NCI-H774 (cell line): ENCODE measurements at regions not wholly inside any gene's neighbourhood (a gene's known extent, or its start where the extent isn't known, plus 50 kb on each side); places are given as distances from the start of the nearest gene placed in this dataset.
"Not testable (repeated sequence)": the region's sequence is repeated elsewhere in the genome, so short reads cannot be mapped to it uniquely, and the experiment has no call there.

Experiments
- DNase-seq: peaks from one replicate; lab custom pipeline; 2025; lab: John Stamatoyannopoulos, UW

DNA sequence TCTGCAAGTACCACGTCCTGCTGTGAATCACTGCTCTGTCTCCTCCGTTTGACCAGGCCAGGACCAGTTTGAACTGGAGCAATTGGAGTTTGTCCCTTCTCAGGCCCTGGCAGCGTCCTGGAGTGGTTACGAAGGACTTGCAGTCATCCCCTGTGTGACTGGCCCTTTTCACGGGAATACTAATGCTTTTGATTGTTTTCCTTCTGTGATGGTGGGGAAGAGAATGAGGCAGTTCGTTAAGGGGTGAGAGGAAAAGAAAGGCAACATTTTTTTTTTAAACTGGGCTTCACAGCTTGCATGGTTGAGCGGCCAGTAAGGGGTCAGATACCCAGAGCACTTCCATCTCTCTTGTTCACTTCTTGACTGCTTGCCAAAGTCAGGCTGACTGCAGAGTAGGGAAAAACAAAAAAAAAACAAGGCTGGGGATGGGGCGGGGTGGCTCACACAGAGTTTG, 153.5 kb upstream of the STK32A start:
- no peak for DNase-seq

DNA sequence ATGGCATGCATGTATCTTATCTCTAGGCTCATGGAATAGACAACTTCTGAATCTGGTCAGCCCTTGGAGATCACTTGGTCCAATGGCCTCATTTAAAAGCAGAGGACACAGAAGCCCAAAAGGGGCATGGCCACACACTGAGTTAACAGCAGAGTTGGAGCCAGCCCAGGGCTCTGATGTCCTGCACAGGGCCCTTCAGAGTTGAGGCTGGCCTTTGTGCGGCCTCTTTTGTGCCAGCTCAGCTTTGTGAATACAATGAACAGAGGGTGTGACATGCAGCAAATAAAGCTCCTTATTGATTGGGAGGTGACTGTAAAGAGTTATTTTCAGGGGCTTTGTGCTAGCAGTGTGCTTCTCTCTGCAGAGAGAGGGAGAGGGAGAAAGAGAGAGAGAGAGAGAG, 150.1 kb upstream of the STK32A start:
- DNase-seq, result no peak

DNA sequence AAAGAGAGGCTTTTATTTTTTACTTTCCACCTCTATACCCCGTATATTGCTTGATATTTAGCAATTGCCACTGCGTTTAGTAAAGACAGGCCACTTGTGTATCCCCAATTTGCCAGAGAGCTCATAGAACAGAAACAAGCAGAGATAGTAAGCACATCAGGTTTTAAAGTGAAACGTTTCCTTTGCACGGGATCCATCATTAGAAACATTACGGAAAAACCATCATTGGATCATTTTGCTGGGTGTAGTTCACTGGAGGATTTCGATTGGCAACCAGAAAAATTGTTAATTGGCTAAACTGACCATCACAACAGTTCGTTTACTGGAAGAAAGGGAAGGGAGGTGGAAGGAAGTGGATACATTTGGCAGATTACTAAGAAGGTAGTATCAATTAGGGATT, 149.4 kb upstream of the STK32A start:
- DNase-seq, result no peak

DNA sequence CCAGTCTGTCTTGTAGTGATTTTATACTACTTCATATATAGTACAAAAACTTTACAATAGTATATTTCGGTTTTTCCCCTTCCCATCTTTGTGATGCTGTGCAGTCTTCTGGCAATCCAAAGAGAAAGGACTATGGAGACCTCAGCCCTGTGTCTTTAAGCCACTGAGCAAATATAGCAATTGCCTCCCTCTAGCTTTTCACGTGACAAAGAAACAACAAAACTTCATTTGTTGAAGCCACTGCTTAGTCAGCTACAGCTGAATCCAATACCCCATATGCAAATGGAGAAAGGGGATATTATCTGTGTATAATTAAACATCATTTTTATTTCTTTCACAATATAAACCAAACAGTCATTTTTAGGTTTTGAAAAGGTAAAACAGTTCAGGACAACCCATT, 142.8 kb upstream of the STK32A start:
- no peak for DNase-seq

DNA sequence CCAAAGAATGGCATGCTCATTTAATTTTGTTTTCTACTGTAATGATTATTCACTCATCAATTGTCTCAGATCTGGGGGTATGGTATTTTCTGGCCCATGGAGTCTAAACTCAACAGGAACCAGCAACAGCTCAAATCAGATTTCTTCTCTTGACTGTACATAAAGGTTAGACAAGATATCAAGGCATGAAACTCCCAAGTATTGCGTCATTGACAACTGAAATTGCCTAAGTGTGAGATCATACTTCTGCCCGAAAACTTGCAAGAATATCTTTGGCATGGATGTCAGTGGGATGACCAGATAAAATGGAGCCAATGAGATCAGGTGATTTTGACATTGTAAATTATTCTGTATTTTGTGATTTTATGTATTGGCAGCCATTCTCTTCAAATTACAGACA, 141.7 kb upstream of the STK32A start:
- no peak for DNase-seq

DNA sequence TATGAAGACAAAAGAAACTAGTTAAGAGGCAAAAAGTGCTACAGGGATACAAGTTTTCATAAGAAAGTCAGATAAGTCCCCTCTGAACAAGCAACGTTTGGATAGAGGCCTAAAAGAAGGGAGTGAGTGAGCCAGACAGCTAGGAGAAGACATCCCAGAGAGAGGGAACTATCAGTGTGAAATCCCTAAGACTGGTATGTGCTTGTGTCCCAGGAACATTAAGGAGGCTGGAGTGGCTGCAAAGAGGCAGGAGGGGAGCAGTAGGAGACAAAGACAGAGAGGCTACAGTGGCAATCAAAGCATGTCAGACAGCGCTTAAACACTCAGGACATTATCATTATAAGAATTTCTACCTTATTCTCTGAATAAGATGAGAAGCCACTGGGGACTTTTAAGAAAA, 139.1 kb upstream of the STK32A start:
- DNase-seq, result no peak

DNA sequence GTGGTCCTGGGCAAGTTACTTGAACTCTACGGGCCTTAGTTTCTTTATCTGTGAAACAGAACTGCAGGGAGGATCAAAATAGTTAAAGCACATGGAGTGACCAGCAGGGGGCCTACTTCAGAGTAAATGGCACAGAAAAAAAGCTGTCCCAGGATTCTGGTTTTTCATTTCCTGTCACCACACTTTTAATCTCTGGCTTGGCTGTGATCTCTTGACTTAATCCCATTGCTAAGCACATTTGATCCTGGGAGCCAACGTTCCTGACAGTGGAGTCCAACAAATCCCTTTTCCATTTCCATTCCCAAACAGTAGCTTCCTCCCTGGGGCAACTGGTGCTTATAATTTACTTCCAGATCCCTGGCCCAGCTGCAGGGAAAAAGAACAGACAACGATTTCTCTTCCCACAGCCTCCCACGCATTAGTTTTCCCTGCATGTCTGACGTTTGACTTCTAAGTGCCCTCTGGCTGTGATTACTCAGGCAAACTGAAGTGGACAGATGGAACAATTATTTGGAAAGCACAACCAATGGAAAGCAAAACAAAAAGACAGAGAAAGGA, 136.5 kb upstream of the STK32A start:
- peak; percentile 84 for DNase-seq

DNA sequence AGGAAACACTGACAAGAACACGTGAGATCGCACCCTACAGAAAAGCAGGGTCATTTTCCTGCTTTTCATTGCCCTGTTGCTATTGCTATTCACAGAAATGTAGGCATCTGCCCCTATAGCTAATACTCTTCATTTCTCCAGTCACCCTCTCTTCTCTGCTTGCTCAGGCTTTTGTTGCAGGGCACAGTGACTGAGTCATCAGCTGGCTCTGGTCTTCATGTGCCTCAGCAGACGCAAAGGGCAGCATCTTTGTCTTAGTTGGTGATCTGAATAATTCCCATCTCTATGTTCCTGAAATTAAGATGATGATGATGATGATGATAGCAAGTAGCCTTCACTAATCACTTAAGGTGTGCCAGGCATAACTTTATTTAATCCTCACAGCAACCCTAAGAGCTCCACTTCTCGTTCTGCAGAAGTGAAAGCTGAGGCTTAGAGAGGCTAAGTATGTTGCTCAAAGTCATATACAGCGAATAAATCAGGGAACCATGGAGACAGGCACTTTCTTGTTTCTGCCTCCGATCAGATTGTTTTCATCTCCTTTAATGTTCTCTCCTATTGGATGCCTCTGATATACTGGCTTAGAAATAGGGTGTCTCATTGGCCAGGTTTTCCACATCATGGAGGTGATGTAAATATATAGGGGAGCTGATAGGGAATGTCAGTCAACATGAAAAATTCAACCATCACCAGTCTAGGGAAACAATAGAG, 133.0 kb upstream of the STK32A start:
- no peak for DNase-seq

DNA sequence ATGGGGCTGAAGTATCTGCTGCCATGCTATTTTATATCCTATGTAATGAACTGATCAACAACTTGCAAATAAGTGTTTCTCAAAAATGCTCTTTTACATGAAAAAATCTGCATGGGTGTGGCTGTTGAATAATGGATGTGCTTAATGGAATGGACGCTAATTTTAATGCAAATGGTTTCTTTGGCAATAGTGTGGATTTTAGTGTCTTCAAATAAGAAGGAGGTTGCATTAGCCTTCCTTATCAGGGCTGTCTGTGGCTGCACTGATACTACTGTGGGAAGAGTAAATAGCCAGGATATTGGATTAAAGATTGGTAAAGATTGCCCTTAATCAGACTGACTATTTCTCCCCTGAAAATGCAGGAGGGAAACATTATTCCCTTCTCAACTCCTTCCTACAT, 121.9 kb upstream of the STK32A start:
- DNase-seq, result no peak

DNA sequence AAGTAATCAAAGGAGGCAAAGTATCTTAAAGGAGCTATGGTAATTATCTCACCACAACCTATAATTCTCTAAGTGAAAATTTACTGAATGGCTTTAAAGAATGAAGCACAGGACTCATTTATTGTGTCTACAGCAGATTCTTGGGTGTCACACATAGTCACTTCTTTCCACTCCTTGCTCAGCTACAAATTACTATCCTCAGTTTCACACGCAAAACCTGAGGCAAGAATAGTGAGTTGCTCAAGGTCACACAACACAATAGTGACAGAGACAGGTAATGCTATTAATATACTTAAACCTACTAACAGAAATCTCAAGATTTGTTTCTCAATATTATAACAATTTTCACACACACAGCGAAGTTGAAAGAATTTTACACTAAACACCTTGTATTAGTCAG, 120.9 kb upstream of the STK32A start:
- no peak for DNase-seq

DNA sequence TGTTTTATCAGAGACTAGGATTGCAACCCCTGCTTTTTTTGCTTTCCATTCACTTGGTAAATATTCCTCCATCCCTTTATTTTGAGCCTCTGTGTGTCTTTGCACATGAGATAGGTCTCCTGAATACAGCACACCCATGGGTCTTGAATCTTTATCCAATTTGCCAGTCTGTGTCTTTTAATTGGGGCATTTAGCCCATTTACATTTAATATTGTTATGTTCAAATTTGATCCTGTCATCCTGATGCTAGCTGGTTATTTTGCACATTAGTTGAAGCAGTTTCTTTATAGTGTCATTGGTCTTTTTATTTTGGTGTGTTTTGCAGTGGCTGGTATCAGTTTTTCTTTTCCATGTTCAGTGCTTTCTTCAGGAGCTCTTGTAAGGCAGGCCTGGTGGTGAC, 95.1 kb upstream of the STK32A start:
- DNase-seq, result not testable (repeated sequence)

DNA sequence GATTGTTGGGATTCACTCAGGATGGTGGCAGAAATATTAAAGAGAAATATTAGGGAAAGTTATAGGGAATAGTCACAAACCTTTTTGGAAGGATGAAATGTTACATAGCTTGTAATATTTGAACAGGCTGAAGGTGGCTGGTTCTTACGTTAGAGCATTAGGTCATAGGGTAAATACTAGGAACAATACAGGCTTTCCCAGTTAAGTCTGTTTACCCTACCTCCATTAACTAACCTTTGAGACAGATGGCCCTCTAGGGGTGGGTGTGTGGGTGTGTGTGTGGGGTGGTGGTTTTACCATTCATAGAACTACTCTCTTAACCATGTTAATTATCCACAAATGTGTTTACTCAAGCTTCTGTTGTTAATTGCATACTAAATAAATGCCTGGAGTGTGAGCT, 94.3 kb upstream of the STK32A start:
- DNase-seq, result peak; percentile 93

DNA sequence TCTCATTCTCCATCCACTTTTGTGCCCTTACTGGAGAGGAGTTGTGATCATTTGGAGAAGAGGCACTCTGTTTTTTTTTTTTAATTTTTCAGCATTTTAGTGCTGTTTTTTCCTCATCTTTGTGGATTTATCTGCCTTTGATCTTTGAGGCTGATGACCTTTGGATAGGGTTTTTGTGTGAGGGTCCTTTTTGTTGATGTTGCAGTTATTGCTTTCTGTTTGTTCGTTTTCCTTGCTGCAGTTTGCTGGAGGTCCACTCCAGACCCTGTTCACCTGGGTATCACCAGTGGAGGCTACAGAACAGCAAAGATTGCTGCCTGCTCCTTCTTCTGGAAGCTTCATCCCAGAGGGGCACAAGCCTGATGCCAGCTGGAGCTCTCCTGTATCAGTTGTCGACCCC, 93.2 kb upstream of the STK32A start:
- not testable (repeated sequence) for DNase-seq

DNA sequence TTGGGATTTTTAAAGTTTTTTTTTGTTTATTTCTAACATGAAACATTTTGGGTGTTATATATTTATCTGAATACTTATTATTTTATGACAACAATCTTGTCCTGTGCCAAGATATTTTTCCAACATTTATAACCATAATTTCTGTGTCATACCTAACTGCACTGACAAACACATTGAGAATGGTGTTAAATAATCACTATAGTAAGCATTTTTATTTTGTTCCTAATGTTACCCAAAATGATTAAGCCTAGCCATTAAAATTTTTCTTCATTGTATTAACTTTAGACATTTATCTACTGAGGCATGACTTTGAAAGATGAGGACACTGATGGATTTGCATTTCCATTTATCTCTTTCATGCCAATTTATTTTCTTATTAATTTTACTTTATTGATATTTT, 91.6 kb upstream of the STK32A start:
- no peak for DNase-seq

DNA sequence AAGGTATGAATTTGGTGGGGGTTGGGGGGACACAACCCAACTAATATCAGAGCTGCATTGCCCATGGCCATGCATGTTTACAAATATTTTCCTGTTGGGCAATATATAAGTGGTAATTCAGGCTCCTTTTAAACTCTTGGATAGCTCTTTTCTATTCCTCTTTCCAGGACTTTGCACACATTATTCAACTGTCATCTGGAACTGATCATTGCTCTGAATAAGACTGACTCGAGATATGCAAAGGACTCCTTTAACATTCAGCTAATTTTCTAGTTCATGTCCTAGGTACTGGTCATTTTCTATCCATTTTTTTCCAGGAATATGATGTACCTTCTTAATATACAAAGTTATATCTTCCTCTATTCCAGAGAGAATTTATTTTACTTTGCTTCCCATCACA, 89.5 kb upstream of the STK32A start:
- DNase-seq, result no peak

DNA sequence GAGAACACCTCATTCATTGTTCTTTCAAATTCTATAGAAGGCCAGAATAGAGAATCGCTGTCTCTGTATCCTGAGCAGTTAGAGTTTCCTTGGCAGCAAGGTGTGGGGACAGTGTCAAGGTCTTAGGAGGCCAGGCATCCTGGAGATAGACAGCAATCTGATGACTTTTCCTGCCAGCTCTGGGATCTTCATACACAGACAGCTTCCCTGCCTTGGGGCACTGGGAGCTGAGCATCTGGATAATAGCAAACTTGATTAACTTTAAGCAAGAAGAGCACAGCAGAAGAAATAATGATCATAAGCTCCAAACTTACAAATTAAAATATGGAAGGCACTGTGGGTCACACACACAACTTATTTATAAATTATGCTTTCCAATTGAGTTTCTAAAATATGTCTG, 86.1 kb upstream of the STK32A start:
- no peak for DNase-seq

DNA sequence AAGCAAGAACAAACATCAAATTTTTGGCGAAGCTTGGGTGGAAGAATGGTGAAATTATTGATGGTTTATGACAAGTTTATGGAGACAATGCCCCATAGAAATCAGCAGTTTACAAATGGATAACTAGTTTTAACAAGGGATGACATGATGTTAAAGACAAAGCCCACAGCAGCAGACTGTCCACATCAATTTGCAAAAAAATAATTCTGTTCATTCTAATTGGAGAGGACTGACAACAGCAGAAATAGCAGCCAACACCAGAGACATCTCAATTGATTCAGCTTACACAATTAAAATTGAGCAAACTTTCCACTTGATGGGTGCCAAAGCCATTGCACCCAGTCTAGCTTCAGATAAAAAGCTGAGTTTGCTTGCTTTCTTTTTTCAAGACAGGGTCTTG, 82.7 kb upstream of the STK32A start:
- DNase-seq, result no peak

DNA sequence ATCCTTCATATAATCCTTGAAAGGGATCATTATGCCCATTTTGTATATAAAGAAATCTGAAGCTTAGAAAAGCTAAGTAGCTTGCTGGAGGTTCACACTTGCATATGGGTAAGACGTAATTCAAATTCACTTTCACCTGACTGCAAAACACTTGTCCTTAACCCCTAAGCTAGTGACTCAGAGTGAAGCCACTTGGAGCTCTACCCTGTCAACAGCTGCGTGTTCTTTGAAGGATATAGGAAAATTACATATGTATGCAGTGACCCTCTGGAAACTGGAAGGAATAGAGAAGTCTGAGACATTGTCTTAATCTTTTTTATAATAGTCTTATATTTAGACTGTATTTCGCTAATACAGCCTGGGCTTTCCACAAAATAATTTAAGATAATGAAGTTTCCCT, 80.0 kb upstream of the STK32A start:
- no peak for DNase-seq

DNA sequence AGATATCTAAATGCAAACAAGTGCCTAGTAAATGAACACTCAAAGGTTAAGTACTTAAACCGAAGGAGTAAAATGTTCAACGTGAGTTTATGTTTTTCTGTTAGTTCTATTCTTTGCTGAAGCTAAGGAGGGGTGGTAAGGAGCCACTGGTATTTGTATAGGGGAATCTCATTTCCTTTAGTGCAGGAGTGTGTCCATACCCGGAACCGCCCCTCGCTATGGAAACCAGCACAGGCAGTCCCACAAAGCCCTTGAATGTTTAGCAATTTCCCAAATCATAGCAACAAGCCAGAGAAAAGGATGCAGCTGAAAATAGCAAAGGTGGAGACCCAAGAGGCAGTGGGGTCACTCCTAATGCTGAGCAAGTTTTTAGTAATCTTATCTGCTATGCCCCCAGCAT, 78.8 kb upstream of the STK32A start:
- DNase-seq, result no peak

DNA sequence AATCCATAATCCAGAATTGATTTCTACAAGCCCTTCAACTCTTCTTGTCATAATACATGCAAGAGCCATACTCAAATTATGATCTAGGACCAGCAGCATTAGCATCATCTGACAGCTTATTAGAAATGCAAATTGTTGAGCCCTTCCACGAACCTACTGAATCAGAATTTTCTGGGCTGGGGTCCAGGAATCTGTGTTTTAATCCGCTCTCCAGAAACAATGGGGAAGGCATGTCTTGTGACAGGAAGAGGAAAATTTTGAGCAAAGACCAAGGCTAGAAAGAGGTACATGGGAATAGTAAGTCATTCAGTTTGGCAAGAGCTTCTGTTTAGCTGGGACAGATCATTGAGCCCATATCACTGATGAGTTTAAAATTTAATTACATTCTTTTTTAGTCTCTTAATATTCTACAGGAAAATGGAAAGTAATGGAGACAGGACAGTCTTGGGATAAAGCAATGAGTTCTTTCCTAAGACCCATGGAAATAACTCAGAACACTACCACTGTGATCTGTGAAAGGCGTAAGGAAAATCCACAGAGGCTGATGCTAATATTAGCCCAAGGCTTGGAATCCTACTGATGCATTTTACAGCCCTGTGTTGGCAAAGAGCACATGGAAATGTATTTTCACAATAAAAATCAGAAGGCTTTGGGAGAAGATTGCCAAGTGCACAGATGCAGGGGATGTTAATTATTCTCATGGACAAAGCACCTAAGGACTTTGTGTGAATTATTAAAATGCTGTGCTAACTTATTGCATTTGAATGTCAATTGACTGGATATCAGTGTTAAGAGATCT, 73.7 kb upstream of the STK32A start:
- no peak for DNase-seq

DNA sequence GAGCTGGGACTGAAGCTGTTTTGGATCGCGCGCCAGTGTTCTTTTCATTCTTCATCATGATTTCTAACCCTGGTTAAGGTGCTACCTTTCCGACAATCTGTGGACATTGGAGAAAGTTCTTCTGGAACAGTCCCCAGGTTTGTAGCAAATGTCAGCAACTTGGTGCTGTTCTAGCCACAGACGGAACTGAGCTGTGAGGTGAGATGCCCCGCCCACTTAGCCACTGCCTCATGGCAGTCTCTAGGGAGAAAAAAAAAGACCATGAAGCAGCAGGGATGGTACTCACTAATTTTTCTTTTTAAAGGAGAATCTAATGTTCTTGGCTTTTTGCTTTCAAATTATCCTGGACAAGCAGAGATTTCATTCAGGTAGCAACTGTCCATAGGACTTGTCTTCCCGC, 72.1 kb upstream of the STK32A start:
- DNase-seq, result no peak

DNA sequence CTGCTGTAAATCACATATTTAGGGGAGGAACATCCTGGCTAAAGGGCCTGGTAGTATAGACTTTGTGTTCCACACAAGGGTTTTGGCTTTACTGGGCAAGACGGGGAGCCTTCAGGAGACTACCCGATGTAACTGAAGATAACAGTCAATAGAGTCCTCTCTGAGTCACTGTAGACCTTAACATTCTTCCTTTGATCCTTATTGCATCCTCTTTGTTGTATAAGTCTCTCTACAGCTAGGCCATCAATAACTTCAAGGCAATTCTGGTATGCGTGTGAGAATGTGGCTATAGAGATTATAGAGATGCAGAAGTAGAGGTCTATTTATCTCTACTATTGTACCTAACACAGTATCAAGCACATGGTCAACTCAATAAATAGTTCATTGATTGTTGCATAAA, 67.3 kb upstream of the STK32A start:
- no peak for DNase-seq

DNA sequence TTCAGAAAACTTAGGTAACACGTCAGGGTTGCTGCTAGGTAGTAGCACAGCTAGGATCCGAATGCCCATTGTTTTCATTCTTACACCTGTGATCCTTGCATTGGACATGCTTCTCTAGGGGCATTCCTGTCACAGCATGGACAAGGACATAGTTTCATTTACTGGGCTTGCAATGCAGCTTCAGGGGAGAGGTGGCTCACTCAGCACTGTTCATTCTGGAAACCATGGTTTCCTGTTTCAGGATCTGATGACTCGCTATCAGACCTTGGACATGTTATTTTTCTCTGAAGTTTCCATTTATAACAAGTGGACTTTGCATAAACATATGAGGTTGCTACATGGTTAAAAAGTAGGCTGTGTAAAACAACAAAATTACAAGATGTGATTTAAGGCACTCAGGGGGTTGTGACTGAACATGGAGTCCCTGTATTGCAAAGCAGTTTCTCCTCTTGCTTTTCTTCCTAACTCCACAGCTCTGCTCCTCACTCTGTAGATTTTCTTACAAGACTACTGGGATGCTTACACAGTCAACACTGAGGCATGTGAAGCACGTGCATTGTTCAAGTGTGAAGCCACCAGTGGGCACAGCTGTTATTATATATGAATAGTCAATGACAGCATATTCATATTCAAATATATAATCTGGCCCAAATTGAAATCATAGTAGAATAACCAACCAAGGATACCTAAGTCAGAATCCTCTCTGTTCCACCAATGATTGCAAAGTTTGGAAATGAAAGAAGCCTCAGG, 66.1 kb upstream of the STK32A start:
- DNase-seq, result no peak
